Natural killer cell treated with Interleukin-12 subunit alpha and Interleukin-12 subunit beta and Interleukin-15 and Interleukin-18, amount 100 ng/mL, for 72 hours (primary cell): ENCODE measurements at regions not wholly inside any gene's neighbourhood (a gene's known extent, or its start where the extent isn't known, plus 50 kb on each side); places are given as distances from the start of the nearest gene placed in this dataset.

Source experiments
- ATAC-seq, 2 donors: fragments of 150-1000 bp; cut with Tn5 transposase in 1 of 2; sonication (Bioruptor Pico), chemical (Tn5 transposase) in 1 of 2; 2 replicates each; pipeline ENCODE4 v1.10.0; 2021
- DNase-seq: peaks from one replicate; pipeline ENCODE4 v3.0.0; 2022; ENCODE audit warnings: low spot score
- H3K27ac Mint-ChIP-seq, 2 donors: 1 replicate in 1 of 2; 2 replicates in 1 of 2; pipeline ENCODE4 v1.8.0; 2022; ENCODE audit warnings: mixed read lengths in 2 of 2, mild to moderate bottlenecking in 1 of 2, moderate library complexity in 1 of 2
- H3K27me3 Mint-ChIP-seq, 2 donors: 1 replicate in 1 of 2; 2 replicates in 1 of 2; pipeline ENCODE4 v1.8.0; 2022; ENCODE audit warnings: mixed read lengths in 2 of 2
- H3K36me3 Mint-ChIP-seq: one replicate; pipeline ENCODE4 v1.8.0; 2022; ENCODE audit warnings: mixed read lengths
- H3K4me1 Mint-ChIP-seq, 2 donors: 1 replicate in 1 of 2; 2 replicates in 1 of 2; pipeline ENCODE4 v1.8.0; 2022; ENCODE audit warnings: low read depth in 2 of 2, mixed read lengths in 2 of 2, mild to moderate bottlenecking in 1 of 2
- H3K4me3 Mint-ChIP-seq: one replicate; pipeline ENCODE4 v1.8.0; 2022; ENCODE audit warnings: mixed read lengths
- H3K9me3 Mint-ChIP-seq: 2 replicates; pipeline ENCODE4 v1.8.0; 2022; ENCODE audit warnings: mixed read lengths

- Mint-ChIP-seq H3K36me3 (no peaks in the 10 kb centered on the region), H3K27me3 (no peaks in the 10 kb centered on the region)
- no peak for ATAC-seq
Measured at GRCh38 chr21:27406300-27407009, 439.6 kb upstream of the ADAMTS5 start.

GRCh38 chr21:27403011-27403410 lies 436.1 kb upstream of the ADAMTS5 start:
- peaks cover 12% of the 10 kb centered on the region for H3K9me3 Mint-ChIP-seq
- ATAC-seq (no peak), DNase-seq (no peak)
- no peaks in the 10 kb centered on the region for H3K27me3 Mint-ChIP-seq
- no peaks in the 10 kb centered on the region for H3K4me1 Mint-ChIP-seq
- H3K36me3 Mint-ChIP-seq = no peaks in the 10 kb centered on the region
- H3K4me3 Mint-ChIP-seq = no peak overlapping the region
- H3K27ac Mint-ChIP-seq = no peak overlapping the region

More at GRCh38 chr21:27406300-27407009, 439.6 kb upstream of the ADAMTS5 start:
- no peak for DNase-seq
- Mint-ChIP-seq H3K27ac (no peak overlapping the region), H3K4me1 (no peaks in the 10 kb centered on the region), H3K4me3 (no peak overlapping the region), H3K9me3 (peaks cover 16% of the 10 kb centered on the region)

GRCh38 chr21:27400045-27400444 lies 433.2 kb upstream of the ADAMTS5 start:
- DNase-seq (no peak), ATAC-seq (no peak)
- Mint-ChIP-seq H3K9me3 (peaks cover 21% of the 10 kb centered on the region), H3K36me3 (no peaks in the 10 kb centered on the region), H3K27ac (no peak overlapping the region), H3K27me3 (no peaks in the 10 kb centered on the region), H3K4me3 (no peak overlapping the region), H3K4me1 (no peaks in the 10 kb centered on the region)

- no peak for DNase-seq
- H3K27me3 Mint-ChIP-seq = no peaks in the 10 kb centered on the region
- H3K4me1 Mint-ChIP-seq = no peaks in the 10 kb centered on the region
- no peak overlapping the region for H3K27ac Mint-ChIP-seq
- H3K4me3 Mint-ChIP-seq = no peak overlapping the region
- H3K36me3 Mint-ChIP-seq = no peaks in the 10 kb centered on the region
- ATAC-seq = no peak
- peaks cover 12% of the 10 kb centered on the region for H3K9me3 Mint-ChIP-seq
Measured at GRCh38 chr21:27397578-27397977, 430.7 kb upstream of the ADAMTS5 start.

GRCh38 chr21:27393726-27394125 lies 426.8 kb upstream of the ADAMTS5 start:
- no peak for ATAC-seq
- DNase-seq = no peak
- Mint-ChIP-seq H3K4me1 (no peaks in the 10 kb centered on the region), H3K4me3 (no peak overlapping the region), H3K9me3 (peaks cover 16% of the 10 kb centered on the region), H3K27me3 (no peaks in the 10 kb centered on the region), H3K27ac (no peak overlapping the region), H3K36me3 (no peaks in the 10 kb centered on the region)

GRCh38 chr21:27391990-27392389 lies 425.1 kb upstream of the ADAMTS5 start:
- Mint-ChIP-seq H3K27ac (no peak overlapping the region), H3K4me1 (no peaks in the 10 kb centered on the region)
- no peak for ATAC-seq

GRCh38 chr21:27390384-27390783 lies 423.5 kb upstream of the ADAMTS5 start:
- Mint-ChIP-seq H3K4me3 (no peak overlapping the region), H3K36me3 (no peaks in the 10 kb centered on the region), H3K9me3 (peaks cover 6% of the 10 kb centered on the region), H3K27ac (no peak overlapping the region), H3K4me1 (no peaks in the 10 kb centered on the region), H3K27me3 (no peaks in the 10 kb centered on the region)
- ATAC-seq (no peak), DNase-seq (no peak)

More at GRCh38 chr21:27391990-27392389, 425.1 kb upstream of the ADAMTS5 start:
- DNase-seq = no peak
- H3K27me3 Mint-ChIP-seq = no peaks in the 10 kb centered on the region
- H3K36me3 Mint-ChIP-seq = no peaks in the 10 kb centered on the region
- H3K4me3 Mint-ChIP-seq = no peak overlapping the region
- H3K9me3 Mint-ChIP-seq = peaks cover 10% of the 10 kb centered on the region

- no peaks in the 10 kb centered on the region for H3K4me1 Mint-ChIP-seq
- no peak overlapping the region for H3K27ac Mint-ChIP-seq
- no peak overlapping the region for H3K4me3 Mint-ChIP-seq
- no peaks in the 10 kb centered on the region for H3K27me3 Mint-ChIP-seq
- no peak for DNase-seq
- ATAC-seq = no peak
- peaks cover 6% of the 10 kb centered on the region for H3K9me3 Mint-ChIP-seq
- no peaks in the 10 kb centered on the region for H3K36me3 Mint-ChIP-seq
Measured at GRCh38 chr21:27388825-27389224, 421.9 kb upstream of the ADAMTS5 start.

GRCh38 chr21:27382404-27382803 lies 415.5 kb upstream of the ADAMTS5 start:
- no peak for ATAC-seq
- peaks cover 9% of the 10 kb centered on the region for H3K9me3 Mint-ChIP-seq
- DNase-seq = no peak

GRCh38 chr21:27380303-27380702 lies 413.4 kb upstream of the ADAMTS5 start:
- DNase-seq = no peak
- Mint-ChIP-seq H3K27ac (no peak overlapping the region), H3K27me3 (no peaks in the 10 kb centered on the region), H3K4me1 (no peaks in the 10 kb centered on the region), H3K36me3 (no peaks in the 10 kb centered on the region), H3K4me3 (no peak overlapping the region), H3K9me3 (peaks cover 7% of the 10 kb centered on the region)
- no peak for ATAC-seq

More at GRCh38 chr21:27382404-27382803, 415.5 kb upstream of the ADAMTS5 start:
- Mint-ChIP-seq H3K27ac (no peak overlapping the region), H3K36me3 (no peaks in the 10 kb centered on the region), H3K4me1 (no peaks in the 10 kb centered on the region), H3K4me3 (no peak overlapping the region), H3K27me3 (no peaks in the 10 kb centered on the region)

- H3K36me3 Mint-ChIP-seq = no peaks in the 10 kb centered on the region
- no peaks in the 10 kb centered on the region for H3K4me1 Mint-ChIP-seq
- no peak overlapping the region for H3K4me3 Mint-ChIP-seq
- no peaks in the 10 kb centered on the region for H3K27me3 Mint-ChIP-seq
- no peak overlapping the region for H3K27ac Mint-ChIP-seq
- H3K9me3 Mint-ChIP-seq = peaks cover 7% of the 10 kb centered on the region
- DNase-seq (no peak), ATAC-seq (no peak)
Measured at GRCh38 chr21:27379354-27379753, 412.5 kb upstream of the ADAMTS5 start.

- no peaks in the 10 kb centered on the region for H3K36me3 Mint-ChIP-seq
- no peaks in the 10 kb centered on the region for H3K27me3 Mint-ChIP-seq
- ATAC-seq (no peak), DNase-seq (no peak)
- no peak overlapping the region for H3K27ac Mint-ChIP-seq
- H3K4me3 Mint-ChIP-seq = no peak overlapping the region
- peaks cover 4% of the 10 kb centered on the region for H3K9me3 Mint-ChIP-seq
- no peaks in the 10 kb centered on the region for H3K4me1 Mint-ChIP-seq
Measured at GRCh38 chr21:27372381-27372780, 405.5 kb upstream of the ADAMTS5 start.

- H3K27ac Mint-ChIP-seq = no peak overlapping the region
- H3K4me1 Mint-ChIP-seq = no peaks in the 10 kb centered on the region
- DNase-seq (no peak), ATAC-seq (no peak)
- no peak overlapping the region for H3K4me3 Mint-ChIP-seq
- H3K27me3 Mint-ChIP-seq = no peaks in the 10 kb centered on the region
- H3K9me3 Mint-ChIP-seq = peaks cover 4% of the 10 kb centered on the region
- no peaks in the 10 kb centered on the region for H3K36me3 Mint-ChIP-seq
Measured at GRCh38 chr21:27371975-27372331, 405.1 kb upstream of the ADAMTS5 start.

GRCh38 chr21:27371115-27371974 lies 404.5 kb upstream of the ADAMTS5 start:
- DNase-seq = no peak
- Mint-ChIP-seq H3K4me1 (no peaks in the 10 kb centered on the region), H3K9me3 (peaks cover 4% of the 10 kb centered on the region), H3K27ac (no peak overlapping the region), H3K4me3 (no peak overlapping the region), H3K27me3 (no peaks in the 10 kb centered on the region), H3K36me3 (no peaks in the 10 kb centered on the region)
- ATAC-seq = no peak
